Activated T-helper 2 cell treated with anti-CD3 and anti-CD28 coated beads, Interferon-gamma antibody, Interleukin-2, Interleukin-4, amounts not matched to agents 10 μg/mL and 5 μg/mL and 100 μg/mL, durations not matched to agents 14 hours and 24 hours and 36 hours (primary cell): ENCODE measurements at regions not wholly inside any gene's neighbourhood (a gene's known extent, or its start where the extent isn't known, plus 50 kb on each side); places are given as distances from the start of the nearest gene placed in this dataset.

Source experiments
- DNase-seq: peaks from one replicate; pipeline ENCODE4 v3.0.0; 2021; ENCODE audit warnings: low spot score
- H3K27ac Mint-ChIP-seq: one replicate; pipeline ENCODE4 v1.8.0; 2021; ENCODE audit warnings: mixed read lengths
- H3K27me3 Mint-ChIP-seq: one replicate; pipeline ENCODE4 v1.8.0; 2021; ENCODE audit warnings: low read depth, mixed read lengths
- H3K36me3 Mint-ChIP-seq: one replicate; pipeline ENCODE4 v1.8.0; 2021; ENCODE audit warnings: low read depth, mixed read lengths
- H3K4me1 Mint-ChIP-seq: one replicate; pipeline ENCODE4 v1.8.0; 2021; ENCODE audit warnings: low read depth, mixed read lengths
- H3K4me3 Mint-ChIP-seq: one replicate; pipeline ENCODE4 v1.8.0; 2021; ENCODE audit warnings: low read depth, mild to moderate bottlenecking, moderate library complexity, mixed read lengths
- H3K9me3 Mint-ChIP-seq: one replicate; pipeline ENCODE4 v1.8.0; 2021; ENCODE audit warnings: mixed read lengths
- intact Hi-C: fragments of 100-400 bp; cut with micrococcal nuclease; formaldehyde crosslinking; loops from one replicate; pipeline ENCODE4 v1.15.1; 2023

DNA sequence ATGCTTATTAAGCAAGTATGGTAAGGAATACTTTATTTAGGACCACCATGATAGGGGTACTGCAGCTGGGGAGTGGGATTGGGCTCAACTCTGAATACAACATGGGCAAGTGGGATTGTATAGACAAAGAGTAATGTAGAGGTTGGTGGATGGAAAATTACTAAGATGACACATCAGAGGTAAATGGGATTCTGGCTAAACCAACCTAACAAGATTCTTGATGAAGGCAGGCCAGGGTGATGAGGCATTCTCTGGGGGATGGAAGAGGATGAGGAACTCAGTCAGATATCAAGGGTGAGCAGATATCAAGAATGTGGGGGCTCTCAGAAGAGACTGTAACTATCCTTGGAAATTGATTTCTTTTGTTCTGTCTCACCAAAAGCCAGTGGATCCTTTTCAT lies 107.2 kb downstream of the NMUR2 start:
- H3K27ac Mint-ChIP-seq: no peak overlapping the region
- H3K27me3 Mint-ChIP-seq: no peaks in the 10 kb centered on the region
- intact Hi-C loops: no loop called here
- H3K36me3 Mint-ChIP-seq: no peaks in the 10 kb centered on the region
- H3K9me3 Mint-ChIP-seq: no peaks in the 10 kb centered on the region
- H3K4me1 Mint-ChIP-seq: no peaks in the 10 kb centered on the region
- DNase-seq: no peak
- no peak overlapping the region for H3K4me3 Mint-ChIP-seq

DNA sequence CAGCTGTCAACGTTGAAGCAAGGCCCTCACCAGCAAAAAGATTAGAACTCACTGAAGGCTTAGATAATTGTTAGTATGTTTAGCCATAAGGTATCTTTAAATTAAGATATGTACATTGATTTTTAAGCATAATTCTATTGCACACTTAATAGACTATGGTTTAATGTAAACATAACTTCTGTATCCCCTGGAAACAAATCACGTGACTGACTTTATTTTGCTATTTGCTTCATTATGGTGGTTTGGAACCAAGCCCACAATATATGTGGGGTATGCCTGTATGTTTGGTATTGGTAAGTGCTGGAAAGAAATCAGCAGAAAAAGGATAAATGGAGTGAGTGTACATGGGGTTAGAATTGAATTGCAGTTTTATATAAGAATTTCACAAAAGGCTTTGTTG lies 111.9 kb downstream of the NMUR2 start:
- Mint-ChIP-seq H3K27ac (no peak overlapping the region), H3K4me3 (no peak overlapping the region), H3K36me3 (no peaks in the 10 kb centered on the region), H3K27me3 (no peaks in the 10 kb centered on the region), H3K4me1 (no peaks in the 10 kb centered on the region), H3K9me3 (no peaks in the 10 kb centered on the region)
- DNase-seq: no peak
- intact Hi-C loops: no loop called here

DNA sequence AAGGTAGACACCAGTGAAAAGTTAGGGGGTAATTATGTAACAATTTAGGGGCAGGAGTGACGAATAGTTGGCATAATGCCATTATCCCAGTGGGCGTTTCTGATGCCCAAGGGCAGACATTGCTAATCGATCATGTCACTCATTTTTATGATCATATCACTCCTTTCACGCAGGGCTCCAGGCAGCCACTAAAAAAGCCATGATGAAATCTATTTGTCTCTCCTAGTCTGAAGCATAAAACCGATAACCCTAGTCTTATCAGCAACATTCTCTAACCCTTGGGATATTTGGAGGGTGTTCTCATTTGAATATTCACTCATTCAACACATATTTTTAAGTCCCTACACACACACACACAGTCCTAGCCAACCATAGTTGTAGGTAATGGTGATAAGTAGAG lies 114.9 kb downstream of the NMUR2 start:
- no peaks in the 10 kb centered on the region for H3K36me3 Mint-ChIP-seq
- H3K4me1 Mint-ChIP-seq: no peaks in the 10 kb centered on the region
- H3K4me3 Mint-ChIP-seq: no peak overlapping the region
- no peak for DNase-seq
- H3K27me3 Mint-ChIP-seq: no peaks in the 10 kb centered on the region
- H3K9me3 Mint-ChIP-seq: no peaks in the 10 kb centered on the region
- intact Hi-C loops: no loop called here
- no peak overlapping the region for H3K27ac Mint-ChIP-seq

DNA sequence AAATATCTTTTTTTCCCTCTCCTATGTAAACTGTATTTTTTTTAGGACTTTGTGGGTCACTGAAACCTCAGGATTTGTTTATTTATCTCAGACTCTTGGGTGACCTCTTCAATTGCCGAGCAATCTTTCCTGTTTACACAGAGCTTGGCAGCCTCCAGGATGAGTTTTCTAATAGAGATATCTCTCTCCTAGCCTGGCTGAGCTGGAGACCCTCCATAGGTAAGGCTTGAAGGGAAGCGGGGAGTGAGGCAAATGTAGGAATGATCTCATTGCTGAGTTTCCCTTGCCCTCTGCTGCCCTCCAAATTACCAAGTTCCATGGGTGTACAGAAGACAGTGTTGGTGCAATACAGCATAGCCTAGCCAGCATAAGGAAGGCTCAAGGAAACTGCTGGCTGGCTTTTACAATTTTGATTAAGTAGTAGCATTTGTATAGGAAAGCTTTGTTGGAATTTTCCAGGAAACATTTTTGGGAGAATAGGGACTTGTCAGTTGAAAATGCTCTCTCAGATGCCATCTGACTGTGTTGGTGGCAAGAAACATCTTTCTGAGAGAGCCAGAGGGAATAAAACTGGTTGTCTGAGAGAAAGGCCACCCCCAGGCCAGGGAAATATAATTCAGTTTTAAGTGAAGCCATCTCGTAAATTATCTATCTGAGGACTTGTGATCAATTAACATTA lies 116.0 kb downstream of the NMUR2 start:
- Mint-ChIP-seq H3K27ac (no peak overlapping the region), H3K27me3 (no peaks in the 10 kb centered on the region), H3K9me3 (no peaks in the 10 kb centered on the region), H3K36me3 (no peaks in the 10 kb centered on the region), H3K4me3 (no peak overlapping the region), H3K4me1 (no peaks in the 10 kb centered on the region)
- DNase-seq: no peak
- intact Hi-C loops: no loop called here

DNA sequence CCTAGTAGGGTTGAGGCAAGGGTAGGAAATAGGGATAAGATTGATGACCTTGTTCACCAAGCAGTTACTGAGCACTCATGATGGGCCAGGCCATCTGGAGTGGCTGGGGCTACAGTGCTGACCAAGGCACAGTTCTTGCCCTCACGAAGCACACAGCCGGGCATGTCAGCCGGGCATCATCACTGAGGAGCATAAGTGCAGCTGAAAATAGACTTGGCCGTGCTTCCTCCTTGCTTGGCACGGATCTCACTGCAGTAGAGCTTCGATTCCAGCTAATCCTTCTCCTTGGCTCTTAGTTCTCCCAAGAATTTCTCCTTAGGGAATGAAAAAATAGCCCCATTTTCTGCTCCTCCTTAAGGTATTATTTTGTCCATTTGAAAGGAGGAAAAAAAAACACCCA lies 116.6 kb downstream of the NMUR2 start:
- intact Hi-C loops: no loop called here
- no peaks in the 10 kb centered on the region for H3K4me1 Mint-ChIP-seq
- no peak overlapping the region for H3K4me3 Mint-ChIP-seq
- DNase-seq: no peak
- H3K9me3 Mint-ChIP-seq: no peaks in the 10 kb centered on the region
- no peaks in the 10 kb centered on the region for H3K27me3 Mint-ChIP-seq
- H3K27ac Mint-ChIP-seq: no peak overlapping the region
- no peaks in the 10 kb centered on the region for H3K36me3 Mint-ChIP-seq

DNA sequence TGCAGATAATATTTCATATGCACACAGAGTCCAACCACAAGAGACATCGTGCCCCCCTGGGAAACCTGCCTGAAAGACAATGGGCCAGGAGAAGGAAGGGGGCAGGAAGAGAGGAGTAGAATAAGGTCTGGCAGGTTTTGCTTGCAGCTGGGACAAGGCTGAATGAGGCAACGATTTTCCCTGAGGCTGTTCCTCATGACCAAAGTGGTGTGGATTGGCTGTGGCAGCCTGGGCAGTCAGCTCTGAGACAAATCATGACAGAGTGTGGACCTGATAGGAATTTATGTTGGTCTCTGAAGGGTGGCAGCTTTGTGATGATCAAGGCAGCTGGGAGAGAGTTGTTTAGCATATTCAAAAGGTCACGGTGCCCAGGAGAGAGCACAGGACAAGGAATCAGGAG lies 119.3 kb downstream of the NMUR2 start:
- no peak overlapping the region for H3K4me3 Mint-ChIP-seq
- H3K27me3 Mint-ChIP-seq: no peaks in the 10 kb centered on the region
- H3K4me1 Mint-ChIP-seq: no peaks in the 10 kb centered on the region
- no peak overlapping the region for H3K27ac Mint-ChIP-seq
- H3K36me3 Mint-ChIP-seq: no peaks in the 10 kb centered on the region
- DNase-seq: no peak
- H3K9me3 Mint-ChIP-seq: no peaks in the 10 kb centered on the region
- intact Hi-C loops: no loop called here

DNA sequence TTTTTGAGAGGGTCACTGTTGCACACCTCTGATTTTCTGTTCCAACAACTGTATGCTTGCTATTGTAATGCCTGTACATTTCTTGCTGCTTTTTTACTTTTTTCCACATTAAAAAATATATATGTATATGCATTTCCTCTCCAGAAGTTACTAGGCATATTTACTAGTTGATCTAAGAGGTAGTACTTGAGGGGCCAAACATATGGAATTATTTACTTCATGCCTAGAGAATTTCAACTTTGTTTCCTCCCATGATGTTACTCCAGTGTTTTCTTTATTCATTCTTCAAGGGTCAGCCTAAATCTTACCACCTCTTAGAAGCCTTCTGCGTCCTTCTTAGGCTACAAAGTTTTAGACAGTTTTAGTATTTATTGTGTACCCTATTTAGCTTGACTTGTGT lies 122.7 kb downstream of the NMUR2 start:
- H3K27ac Mint-ChIP-seq: no peak overlapping the region
- DNase-seq: no peak
- no peaks in the 10 kb centered on the region for H3K36me3 Mint-ChIP-seq
- no peaks in the 10 kb centered on the region for H3K27me3 Mint-ChIP-seq
- H3K4me1 Mint-ChIP-seq: no peaks in the 10 kb centered on the region
- no peaks in the 10 kb centered on the region for H3K9me3 Mint-ChIP-seq
- intact Hi-C loops: no loop called here
- no peak overlapping the region for H3K4me3 Mint-ChIP-seq

DNA sequence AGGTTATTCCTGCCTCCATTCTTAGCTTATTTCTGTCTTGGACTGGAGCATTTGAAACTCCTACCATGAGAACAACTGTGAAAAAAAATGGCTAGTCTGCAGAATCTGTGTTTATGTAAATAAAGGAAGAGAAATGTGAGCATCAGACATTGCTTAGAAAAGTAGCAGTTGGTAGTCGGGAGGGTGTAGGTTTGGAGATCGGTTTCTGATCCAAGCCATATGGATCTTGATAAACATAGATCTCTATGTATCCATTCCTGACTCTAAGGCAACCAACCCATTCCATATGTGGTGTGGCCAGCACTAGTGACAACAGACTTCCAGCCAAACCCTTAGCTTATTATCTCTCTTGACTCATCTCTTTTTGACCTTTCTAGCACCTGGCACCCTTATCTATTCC lies 127.1 kb downstream of the NMUR2 start:
- no peaks in the 10 kb centered on the region for H3K9me3 Mint-ChIP-seq
- H3K27me3 Mint-ChIP-seq: no peaks in the 10 kb centered on the region
- no peak for DNase-seq
- no peaks in the 10 kb centered on the region for H3K4me1 Mint-ChIP-seq
- H3K36me3 Mint-ChIP-seq: no peaks in the 10 kb centered on the region
- intact Hi-C loops: no loop called here
- no peak overlapping the region for H3K27ac Mint-ChIP-seq
- H3K4me3 Mint-ChIP-seq: no peak overlapping the region

DNA sequence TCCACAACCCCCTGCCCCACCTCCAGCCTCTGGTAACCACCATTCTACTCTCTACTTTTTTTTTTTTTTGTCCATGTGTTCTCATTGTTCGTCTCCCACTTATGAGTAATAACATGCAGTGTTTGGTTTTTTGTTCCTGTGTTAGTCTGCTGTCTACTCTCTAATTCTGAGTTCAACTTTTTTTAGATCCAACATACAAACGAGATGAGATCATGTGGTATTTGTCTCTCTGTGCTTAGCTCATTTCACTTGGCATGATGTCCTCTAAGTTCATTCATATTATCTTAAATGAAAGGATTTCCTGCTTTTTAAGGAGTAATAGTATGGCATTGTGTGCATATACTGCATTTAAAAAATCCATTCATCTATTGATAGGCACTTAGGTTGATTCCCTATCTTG lies 130.9 kb downstream of the NMUR2 start:
- H3K4me3 Mint-ChIP-seq: no peak overlapping the region
- H3K9me3 Mint-ChIP-seq: no peaks in the 10 kb centered on the region
- H3K27ac Mint-ChIP-seq: no peak overlapping the region
- no peaks in the 10 kb centered on the region for H3K36me3 Mint-ChIP-seq
- H3K4me1 Mint-ChIP-seq: no peaks in the 10 kb centered on the region
- no peaks in the 10 kb centered on the region for H3K27me3 Mint-ChIP-seq
- intact Hi-C loops: no loop called here
- DNase-seq: no peak

DNA sequence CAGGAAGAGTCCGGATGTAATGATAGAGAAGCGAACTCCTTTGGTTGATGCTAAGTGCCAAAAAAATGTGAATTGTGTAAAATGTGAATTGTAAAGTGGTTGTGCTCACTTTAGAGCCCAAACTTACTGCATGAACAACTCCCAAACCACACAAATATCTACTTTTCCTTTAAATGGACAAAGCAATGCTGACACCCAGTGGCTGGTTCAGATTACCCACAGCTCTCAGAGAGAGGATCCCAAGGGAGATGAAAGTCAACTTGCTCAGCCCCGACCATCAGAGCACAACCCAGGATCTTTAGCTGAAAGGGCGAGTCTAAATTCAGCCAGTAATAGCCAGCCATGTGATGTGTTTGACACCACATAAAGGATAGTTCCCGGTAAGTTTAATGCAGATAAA lies 133.7 kb downstream of the NMUR2 start:
- H3K9me3 Mint-ChIP-seq: no peaks in the 10 kb centered on the region
- H3K27me3 Mint-ChIP-seq: no peaks in the 10 kb centered on the region
- no peak overlapping the region for H3K27ac Mint-ChIP-seq
- intact Hi-C loops: no loop called here
- H3K4me3 Mint-ChIP-seq: no peak overlapping the region
- no peaks in the 10 kb centered on the region for H3K4me1 Mint-ChIP-seq
- no peaks in the 10 kb centered on the region for H3K36me3 Mint-ChIP-seq
- DNase-seq: no peak

DNA sequence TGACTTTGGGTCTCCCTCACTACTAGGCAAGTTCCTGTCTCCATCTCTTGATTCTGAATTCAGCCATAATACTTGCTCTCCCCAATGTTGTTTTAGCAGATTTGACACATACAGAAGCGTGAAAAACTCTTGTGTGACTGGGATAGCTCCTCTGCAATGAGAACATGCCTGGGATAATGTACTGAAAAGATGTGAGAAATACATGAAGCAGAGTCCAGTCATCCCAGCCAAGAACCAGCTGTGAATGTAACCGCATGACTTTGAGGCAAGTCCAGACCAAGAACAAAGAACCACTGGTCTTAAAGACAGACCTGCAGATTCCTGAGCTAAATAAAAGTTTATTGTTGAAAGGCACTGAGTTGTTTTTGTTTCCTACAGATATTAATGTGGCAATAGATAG lies 135.0 kb downstream of the NMUR2 start:
- intact Hi-C loops: no loop called here
- Mint-ChIP-seq H3K27me3 (no peaks in the 10 kb centered on the region), H3K36me3 (no peaks in the 10 kb centered on the region), H3K27ac (no peak overlapping the region), H3K9me3 (no peaks in the 10 kb centered on the region), H3K4me1 (no peaks in the 10 kb centered on the region), H3K4me3 (no peak overlapping the region)
- DNase-seq: no peak

DNA sequence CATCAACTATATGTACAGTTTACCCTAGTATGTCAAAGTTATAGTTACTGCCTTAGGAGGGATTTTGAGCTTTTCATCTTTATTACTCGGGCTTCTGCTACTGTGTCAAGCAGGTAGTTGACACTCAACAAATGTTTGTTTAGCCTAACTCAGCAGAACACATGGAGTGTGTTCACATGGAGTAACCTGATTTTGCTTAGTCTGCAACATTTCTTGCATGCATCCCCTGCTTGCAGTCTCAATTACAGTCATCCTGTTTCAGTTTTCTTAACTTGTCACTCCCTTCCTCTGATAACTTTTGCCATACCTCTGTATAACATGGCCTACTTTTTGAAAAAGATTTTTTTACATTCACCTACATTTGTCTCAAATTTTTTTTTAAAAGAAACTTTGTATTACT lies 135.5 kb downstream of the NMUR2 start:
- Mint-ChIP-seq H3K9me3 (no peaks in the 10 kb centered on the region), H3K36me3 (no peaks in the 10 kb centered on the region), H3K4me1 (no peaks in the 10 kb centered on the region), H3K4me3 (no peak overlapping the region), H3K27me3 (no peaks in the 10 kb centered on the region), H3K27ac (no peak overlapping the region)
- no peak for DNase-seq
- intact Hi-C loops: no loop called here

DNA sequence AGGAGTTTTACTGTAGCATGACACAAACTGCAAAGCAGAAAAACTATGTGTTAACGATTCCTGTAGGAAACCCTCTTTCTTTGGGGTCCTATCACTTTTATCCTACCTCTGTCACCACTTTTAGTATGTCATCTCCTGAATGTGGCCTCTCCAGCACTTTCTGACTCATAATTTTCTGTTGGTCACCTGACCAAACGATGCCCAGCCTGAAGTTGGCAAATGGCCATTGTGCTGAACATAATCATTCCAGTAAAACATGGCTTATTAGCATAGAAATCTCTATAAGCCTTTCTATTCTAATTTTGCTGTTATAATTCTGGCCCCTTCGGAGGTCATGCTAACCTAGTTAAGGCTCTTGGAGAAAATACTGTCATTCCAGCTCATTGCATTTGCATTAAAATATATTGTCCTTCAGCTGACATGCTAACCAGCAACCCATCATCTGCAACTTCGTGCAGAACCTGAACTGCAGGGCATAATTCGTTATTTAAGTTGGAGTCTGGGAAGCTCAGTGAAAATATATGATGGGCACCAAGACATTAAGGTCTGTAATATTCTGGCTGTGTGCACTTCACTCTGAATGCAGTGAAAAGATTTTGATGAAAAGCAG lies 140.3 kb downstream of the NMUR2 start:
- H3K27me3 Mint-ChIP-seq: no peaks in the 10 kb centered on the region
- intact Hi-C loops: no loop called here

DNA sequence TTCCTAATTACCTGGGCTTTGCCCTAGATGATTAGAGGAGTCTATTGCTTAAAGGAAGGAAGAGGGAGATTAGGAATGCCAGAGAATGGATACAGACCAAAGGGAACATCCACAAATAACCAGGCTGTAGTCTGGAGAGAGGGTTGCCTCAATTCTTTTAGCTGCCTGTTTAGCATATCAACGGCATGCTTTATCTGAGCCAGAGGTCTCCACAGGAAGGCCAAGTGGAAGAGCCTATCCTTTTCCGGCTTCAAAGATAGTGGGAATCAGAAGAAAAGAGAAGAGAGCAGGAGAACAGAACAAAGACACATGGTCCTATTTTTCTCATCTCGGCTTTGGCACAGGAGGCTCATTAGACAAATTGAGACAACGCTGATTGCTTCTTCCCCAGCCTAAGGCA lies 142.4 kb downstream of the NMUR2 start:
- intact Hi-C loops: no loop called here
- H3K36me3 Mint-ChIP-seq: no peaks in the 10 kb centered on the region

More for the DNA sequence above, 140.3 kb downstream of the NMUR2 start:
- Mint-ChIP-seq H3K36me3 (no peaks in the 10 kb centered on the region), H3K9me3 (no peaks in the 10 kb centered on the region), H3K4me1 (no peaks in the 10 kb centered on the region), H3K27ac (no peak overlapping the region), H3K4me3 (no peak overlapping the region)
- no peak for DNase-seq

More for the DNA sequence above, 142.4 kb downstream of the NMUR2 start:
- Mint-ChIP-seq H3K9me3 (no peaks in the 10 kb centered on the region), H3K27me3 (no peaks in the 10 kb centered on the region), H3K4me1 (no peaks in the 10 kb centered on the region), H3K27ac (no peak overlapping the region), H3K4me3 (no peak overlapping the region)
- DNase-seq: no peak
